GM10248 (cell line): ENCODE measurements at regions not wholly inside any gene's neighbourhood (a gene's known extent, or its start where the extent isn't known, plus 50 kb on each side); places are given as distances from the start of the nearest gene placed in this dataset.

Source experiments
- CTCF ChIA-PET: fragments of 300-600 bp; sonication (Branson Sonifier 250); formaldehyde crosslinking; extraction: SDS; loops from one replicate; lab custom pipeline; 2021; ENCODE audit warnings: antibody characterized with exemption; lab: Yijun Ruan, JAX
- POLR2A ChIA-PET: fragments of 350-650 bp; sonication (Branson Sonifier 250); formaldehyde crosslinking; extraction: SDS; loops from one replicate; lab custom pipeline; 2020; ENCODE audit warnings: antibody characterized with exemption; lab: Yijun Ruan, JAX
- DNase-seq: peaks from one replicate; pipeline ENCODE4 v3.0.0; 2012; ENCODE audit errors: extremely low spot score
- CTCF ChIP-seq: IDR thresholded peaks from 2 replicates; pipeline ENCODE4 v1.5.1; 2012; ENCODE audit warnings: mild to moderate bottlenecking, low read depth; ENCODE audit errors: extremely low read depth, missing control alignments, control extremely low read depth

GRCh38 chr10:6944436-6944835, 364.4 kb upstream of the PRKCQ start:
- DNase-seq, result no peak
- POLR2A ChIA-PET, result no interaction called here
- TF ChIP-seq CTCF, result no peak
- CTCF ChIA-PET, result interaction anchor here (1.2 kb wide), 1 partner anchor 13 kb away, joined by 3 read pairs; no protein-coding TSS in a partner anchor

- ChIA-PET CTCF (interaction anchor here (1.0 kb wide), 1 partner anchor 18 kb away, joined by 4 read pairs; no protein-coding TSS in a partner anchor), POLR2A (no interaction called here)
- no peak for TF ChIP-seq CTCF
- no peak for DNase-seq
Measured at GRCh38 chr10:6938384-6938783, 358.3 kb upstream of the PRKCQ start.

- DNase-seq, result no peak
- ChIA-PET POLR2A (interaction anchor here (0.6 kb wide), 1 partner anchor 229 kb away, joined by 3 read pairs; no protein-coding TSS in a partner anchor), CTCF (interaction anchor here (1.0 to 1.7 kb wide), 6 partner anchors 9 to 18 kb away, joined by 3 to 4 read pairs (median 3); no protein-coding TSS in a partner anchor)
- no peak for TF ChIP-seq CTCF
Measured at GRCh38 chr10:6936931-6937330, 356.9 kb upstream of the PRKCQ start.

- CTCF ChIA-PET, result interaction anchor here (2.6 kb wide), 1 partner anchor 10 kb away, joined by 28 read pairs; no protein-coding TSS in a partner anchor
Measured at GRCh38 chr10:6929148-6929830, 349.2 kb upstream of the PRKCQ start.

GRCh38 chr10:6928586-6928985, 348.5 kb upstream of the PRKCQ start:
- ChIA-PET POLR2A (no interaction called here), CTCF (interaction anchor here (1.1 to 2.6 kb wide), 2 partner anchors 8 to 10 kb away, joined by 4 to 28 read pairs; no protein-coding TSS in a partner anchor)
- TF ChIP-seq CTCF, result no peak
- DNase-seq, result no peak

More at GRCh38 chr10:6929148-6929830, 349.2 kb upstream of the PRKCQ start:
- TF ChIP-seq CTCF, result no peak
- no peak for DNase-seq
- POLR2A ChIA-PET, result no interaction called here

- CTCF ChIA-PET, result interaction anchor here (0.8 to 1.4 kb wide), 4 partner anchors 9 to 56 kb away, joined by 3 to 8 read pairs (median 3); no protein-coding TSS in a partner anchor
- no peak for TF ChIP-seq CTCF
- DNase-seq, result no peak
- POLR2A ChIA-PET, result no interaction called here
Measured at GRCh38 chr10:6926971-6927370, 346.9 kb upstream of the PRKCQ start.
